ENCODE measurements at regions not wholly inside any gene's neighbourhood (a gene's known extent, or its start where the extent isn't known, plus 50 kb on each side); places are given as distances from the start of the nearest gene placed in this dataset.

DNA sequence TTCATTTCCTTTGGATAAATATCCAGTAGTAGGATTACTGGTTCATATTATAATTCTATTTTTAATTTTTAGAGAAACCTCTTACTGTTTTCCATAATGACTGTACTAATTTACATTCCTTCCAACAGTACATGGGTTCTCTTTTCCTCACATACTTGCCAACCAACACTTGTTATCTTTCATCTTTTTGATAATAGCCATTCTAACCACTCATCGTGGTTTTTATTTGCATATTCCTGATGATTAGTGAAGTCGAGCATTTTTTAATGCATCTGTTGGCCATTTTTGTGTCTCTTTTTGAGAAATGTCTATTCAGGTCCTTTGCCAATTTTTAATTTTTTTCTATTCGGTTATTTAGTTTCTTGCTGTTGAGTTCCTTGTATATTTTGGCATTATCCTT lies 457.7 kb upstream of the PDE3A start:
- TF ChIP-seq POLR2A (IDR thresholded peaks at IDR 0.05; ENCODE audit: low read depth, low read length) (no peak), POLR2AphosphoS5 (IDR thresholded peaks at IDR 0.05; ENCODE audit: low read depth, low read length) (no peak), TAF1 (IDR thresholded peaks at IDR 0.05; ENCODE audit: borderline replicate concordance, low read depth, low read length) (no peak)

All from GM12892 (cell line).